GM18505 (cell line): ENCODE measurements at regions not wholly inside any gene's neighbourhood (a gene's known extent, or its start where the extent isn't known, plus 50 kb on each side); places are given as distances from the start of the nearest gene placed in this dataset.
A peak's percentile ranks its signal among the peaks of the same experiment; 100 is the strongest.
"Not testable (repeated sequence)": the region's sequence is repeated elsewhere in the genome, so short reads cannot be mapped to it uniquely, and the experiment has no call there.

Experiments
- ATAC-seq: cut with Tn5 transposase; IDR thresholded peaks from one replicate; pipeline ENCODE4 v1.9.1; 2021; ENCODE audit not compliant: unreplicated experiment
- POLR2A ChIP-seq: IDR thresholded peaks from 4 replicates; pipeline ENCODE4 v1.6.1; 2011; ENCODE audit warnings: borderline replicate concordance; ENCODE audit not compliant: insufficient read depth, insufficient read length; ENCODE audit errors: extremely low read depth

GRCh38 chr5:72599065-72599433, 91.8 kb upstream of the ZNF366 start:
- ATAC-seq = no peak
- TF ChIP-seq POLR2A = no peak

- no peak for ATAC-seq
- TF ChIP-seq POLR2A = no peak
Measured at GRCh38 chr5:72598401-72599064, 91.3 kb upstream of the ZNF366 start.

GRCh38 chr5:72597456-72597948, 90.3 kb upstream of the ZNF366 start:
- no peak for TF ChIP-seq POLR2A
- ATAC-seq = no peak

- no peak for TF ChIP-seq POLR2A
Measured at GRCh38 chr5:72596956-72597355, 89.7 kb upstream of the ZNF366 start.

GRCh38 chr5:72588640-72589039, 81.4 kb upstream of the ZNF366 start:
- ATAC-seq = no peak
- TF ChIP-seq POLR2A = no peak

More at GRCh38 chr5:72596956-72597355, 89.7 kb upstream of the ZNF366 start:
- ATAC-seq = no peak

DNA sequence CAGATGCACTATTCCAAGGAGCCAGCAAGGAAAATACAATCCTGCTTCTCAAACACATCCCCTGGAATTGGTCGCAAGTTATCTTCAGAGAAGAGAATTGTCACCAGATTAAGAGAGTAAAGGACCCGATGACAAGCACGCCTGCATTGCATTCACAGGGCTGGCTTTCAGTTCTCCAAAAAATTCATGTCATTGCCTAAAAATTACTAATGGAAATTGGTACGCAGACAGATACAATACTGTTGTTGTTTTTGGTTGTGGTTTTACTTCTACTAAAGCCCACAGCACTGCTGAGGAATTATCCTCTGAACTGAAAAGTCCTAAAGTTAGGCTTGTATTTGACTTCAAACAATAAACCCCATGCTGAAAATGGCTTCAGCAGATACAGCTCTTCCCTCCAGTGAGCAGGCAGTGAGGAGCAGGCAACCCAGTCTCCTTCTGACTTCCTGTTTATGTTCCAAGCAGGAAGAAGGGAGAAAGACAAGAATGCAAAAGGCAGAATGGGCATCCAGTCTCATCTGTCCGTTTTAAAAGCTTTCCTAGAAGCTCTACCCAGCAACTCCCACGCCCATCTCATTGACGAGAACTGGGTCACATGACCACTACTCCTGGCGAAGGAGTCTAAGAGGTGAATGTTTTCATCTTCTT, 80.6 kb upstream of the ZNF366 start:
- no peak for TF ChIP-seq POLR2A
- ATAC-seq = no peak

DNA sequence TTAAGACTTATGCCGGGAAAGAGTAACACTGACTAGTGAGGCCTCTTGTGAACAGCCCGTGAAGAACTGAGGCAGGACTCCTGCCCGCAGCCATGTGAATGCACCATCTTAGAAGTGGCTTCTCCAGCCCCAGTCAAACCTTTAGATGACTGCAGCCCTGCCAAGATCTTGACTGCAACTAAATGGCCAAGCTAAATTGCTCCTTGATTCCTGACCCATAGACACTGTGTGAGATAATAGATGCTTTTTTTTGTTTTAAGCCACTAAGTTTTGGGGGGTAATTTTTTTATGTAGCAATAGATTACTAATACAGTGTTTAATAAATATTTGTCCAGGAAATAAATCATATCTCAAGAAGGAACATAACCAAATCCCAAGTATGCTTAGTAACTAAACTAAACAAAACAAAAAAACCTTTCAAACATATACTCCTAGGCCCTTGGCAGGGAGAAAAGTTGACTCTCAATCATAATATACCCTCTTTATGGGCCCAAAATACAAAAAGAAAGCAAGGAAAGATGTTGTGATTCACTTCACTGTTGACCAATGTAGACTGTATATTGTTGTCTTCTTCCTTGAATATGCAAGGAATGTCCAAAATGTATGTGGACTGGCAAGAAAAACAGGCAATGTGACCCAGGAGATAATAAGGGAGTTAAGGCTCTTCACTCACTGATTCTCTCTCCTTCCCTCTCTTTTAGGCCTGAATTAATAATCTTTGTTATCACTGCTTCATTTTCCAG, 79.7 kb upstream of the ZNF366 start:
- no peak for ATAC-seq
- no peak for TF ChIP-seq POLR2A

GRCh38 chr5:72584466-72584865, 77.3 kb upstream of the ZNF366 start:
- ATAC-seq = peak; percentile 66
- no peak for TF ChIP-seq POLR2A

DNA sequence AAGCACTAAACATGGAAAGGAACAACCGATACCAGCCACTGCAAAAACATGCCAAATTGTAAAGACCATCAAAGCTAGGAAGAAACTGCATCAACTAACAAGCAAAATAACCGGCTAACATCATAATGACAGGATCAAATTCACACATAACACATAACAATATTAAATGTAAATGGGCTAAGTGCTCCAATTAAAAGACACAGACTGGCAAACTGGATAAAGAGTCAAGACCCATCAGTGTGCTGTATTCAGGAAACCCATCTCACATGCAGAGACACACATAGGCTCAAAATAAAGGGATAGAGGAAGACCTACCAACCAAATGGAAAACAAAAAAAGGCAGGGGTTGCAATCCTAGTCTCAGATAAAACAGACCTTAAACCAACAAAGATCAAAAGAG, 72.1 kb upstream of the ZNF366 start:
- ATAC-seq = not testable (repeated sequence)

GRCh38 chr5:72572236-72572765, 65.1 kb upstream of the ZNF366 start:
- ATAC-seq = no peak
- TF ChIP-seq POLR2A = no peak

DNA sequence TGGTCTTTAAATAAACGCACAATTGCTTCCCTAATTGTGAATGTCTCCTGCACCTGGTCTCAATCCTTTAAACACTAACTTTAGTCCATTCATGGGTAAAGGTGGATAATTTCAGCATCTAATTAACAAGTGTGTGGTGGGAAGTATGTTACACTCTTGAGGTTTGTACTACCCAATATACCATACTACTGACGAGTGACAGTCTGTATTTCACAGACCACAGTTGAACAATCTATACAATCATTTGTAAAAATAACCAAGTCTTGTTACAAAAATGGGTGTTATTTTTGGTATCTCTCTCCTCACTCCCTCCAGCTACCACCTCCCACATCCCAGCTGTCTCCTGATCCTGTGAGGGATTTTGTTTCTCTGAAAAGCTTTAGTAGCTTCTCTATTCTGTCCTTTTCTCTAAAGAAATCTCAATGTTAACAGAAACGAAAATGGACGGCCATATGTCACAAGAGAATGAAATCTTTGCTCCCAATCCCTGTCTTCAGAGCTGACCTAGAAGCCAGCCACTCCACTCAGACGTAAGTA, 62.3 kb upstream of the ZNF366 start:
- TF ChIP-seq POLR2A = no peak
- no peak for ATAC-seq

GRCh38 chr5:72566746-72567145, 59.5 kb upstream of the ZNF366 start:
- TF ChIP-seq POLR2A = no peak
- no peak for ATAC-seq

GRCh38 chr5:72565513-72566289, 58.5 kb upstream of the ZNF366 start:
- no peak for TF ChIP-seq POLR2A
- ATAC-seq = no peak
